ENCODE measurements at regions not wholly inside any gene's neighbourhood (a gene's known extent, or its start where the extent isn't known, plus 50 kb on each side); places are given as distances from the start of the nearest gene placed in this dataset.

- no peak for TF ChIP-seq CTCF (IDR thresholded peaks at IDR 0.05)
- no peak for TF ChIP-seq ZFX (IDR thresholded peaks at IDR 0.05; ENCODE audit: borderline replicate concordance)
These were observed 1900.8 kb upstream of the PCDH10 start for GRCh38 chr4:131248314-131248713.
